Activated CD4-positive, alpha-beta T cell treated with anti-CD3 and anti-CD28 coated beads for 4 hours (primary cell): ENCODE measurements at regions not wholly inside any gene's neighbourhood (a gene's known extent, or its start where the extent isn't known, plus 50 kb on each side); places are given as distances from the start of the nearest gene placed in this dataset.
"Not testable (repeated sequence)": the region's sequence is repeated elsewhere in the genome, so short reads cannot be mapped to it uniquely, and the experiment has no call there.

Source experiments
- DNase-seq, 2 donors: peaks; one replicate each; pipeline ENCODE4 v3.0.0-alpha.2; 2020

GRCh38 chr3:118146658-118147375 is 887.8 kb downstream of the IGSF11 start:
- DNase-seq: no peak

DNA sequence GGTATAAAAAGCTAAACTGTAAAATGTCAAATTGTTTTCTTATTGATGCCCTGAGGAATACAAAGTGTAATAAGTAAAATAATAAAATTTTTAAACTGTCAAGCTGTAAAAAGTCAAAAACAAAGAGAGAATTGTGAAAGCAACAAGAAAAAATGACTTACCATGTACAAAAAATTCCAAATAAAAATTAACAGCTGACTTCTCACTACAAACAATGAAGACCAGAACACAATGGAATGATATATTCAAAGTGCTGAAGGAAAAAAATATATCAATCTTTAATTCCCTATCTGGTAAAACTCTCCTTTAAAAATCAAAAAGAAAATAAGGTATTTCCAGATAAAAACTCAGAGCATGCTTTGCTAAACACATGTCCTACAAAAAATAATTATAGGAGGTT is 883.5 kb downstream of the IGSF11 start:
- no peak for DNase-seq

DNA sequence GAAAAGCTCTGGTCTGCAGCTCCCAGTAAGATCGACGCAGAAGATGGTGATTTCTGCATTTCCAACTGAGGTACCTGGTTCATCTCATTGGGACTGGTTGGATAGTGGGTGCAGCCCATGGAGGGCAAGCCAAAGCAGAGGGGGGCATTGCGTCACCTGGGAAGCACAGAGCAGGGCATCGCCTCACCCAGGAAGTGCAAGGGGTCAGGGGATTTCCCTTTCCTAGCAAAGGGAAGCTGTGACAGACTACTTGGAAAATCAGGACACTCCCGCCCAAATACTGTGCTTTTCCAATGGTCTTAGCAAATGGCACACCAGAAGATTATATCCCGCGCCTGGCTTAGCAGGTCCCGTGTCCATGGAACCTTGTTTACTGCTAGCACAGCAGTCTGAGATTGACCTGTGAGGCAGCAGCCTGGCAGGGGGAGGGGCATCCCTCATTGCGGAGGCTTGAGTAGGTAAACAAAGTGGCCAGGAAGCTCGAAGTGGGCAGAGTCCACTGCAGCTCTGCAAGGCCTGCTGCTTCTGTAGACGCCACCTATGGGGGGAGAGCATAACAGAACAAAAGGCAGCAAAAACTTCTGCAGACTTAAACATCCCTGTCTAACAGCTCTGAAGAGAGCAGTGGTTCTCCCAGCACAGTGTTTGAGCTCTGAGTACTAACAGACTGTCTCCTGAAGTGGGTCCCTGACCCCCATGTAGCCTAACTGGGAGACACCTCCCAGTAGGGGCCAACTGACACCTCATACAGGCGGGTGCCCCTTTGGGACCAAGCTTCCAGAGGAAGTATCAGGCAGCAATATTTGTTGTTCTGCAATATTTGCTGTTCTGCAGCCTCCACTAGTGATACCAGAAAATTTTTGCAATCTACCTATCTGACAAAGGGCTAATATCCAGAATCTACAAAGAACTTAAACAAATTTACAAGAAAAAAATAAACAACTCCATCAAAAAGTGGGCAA is 871.7 kb downstream of the IGSF11 start:
- DNase-seq: not testable (repeated sequence)

- DNase-seq: no peak
These were observed 869.2 kb downstream of the IGSF11 start for GRCh38 chr3:118165413-118165812.

GRCh38 chr3:118167571-118167970 is 867.1 kb downstream of the IGSF11 start:
- DNase-seq: no peak

DNA sequence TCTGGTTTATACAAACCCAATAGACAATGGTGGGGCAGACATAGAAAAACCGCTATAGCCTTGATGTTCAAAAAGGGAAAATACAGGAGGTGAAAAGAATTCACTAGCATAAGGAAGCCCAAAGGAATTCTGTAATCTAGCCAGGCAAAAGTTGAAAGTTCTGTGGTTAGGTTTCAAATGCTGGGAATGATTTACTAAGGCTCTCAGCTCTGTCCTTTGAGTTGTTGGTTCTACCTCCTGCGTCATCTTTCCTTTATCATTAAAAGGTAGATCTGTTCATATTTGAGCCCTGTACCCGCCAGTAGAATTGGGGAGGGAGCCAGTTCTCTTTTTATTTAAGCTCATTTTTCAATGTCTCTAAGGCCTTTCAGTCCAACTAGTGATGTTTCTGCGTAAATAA is 866.5 kb downstream of the IGSF11 start:
- DNase-seq: no peak

DNA sequence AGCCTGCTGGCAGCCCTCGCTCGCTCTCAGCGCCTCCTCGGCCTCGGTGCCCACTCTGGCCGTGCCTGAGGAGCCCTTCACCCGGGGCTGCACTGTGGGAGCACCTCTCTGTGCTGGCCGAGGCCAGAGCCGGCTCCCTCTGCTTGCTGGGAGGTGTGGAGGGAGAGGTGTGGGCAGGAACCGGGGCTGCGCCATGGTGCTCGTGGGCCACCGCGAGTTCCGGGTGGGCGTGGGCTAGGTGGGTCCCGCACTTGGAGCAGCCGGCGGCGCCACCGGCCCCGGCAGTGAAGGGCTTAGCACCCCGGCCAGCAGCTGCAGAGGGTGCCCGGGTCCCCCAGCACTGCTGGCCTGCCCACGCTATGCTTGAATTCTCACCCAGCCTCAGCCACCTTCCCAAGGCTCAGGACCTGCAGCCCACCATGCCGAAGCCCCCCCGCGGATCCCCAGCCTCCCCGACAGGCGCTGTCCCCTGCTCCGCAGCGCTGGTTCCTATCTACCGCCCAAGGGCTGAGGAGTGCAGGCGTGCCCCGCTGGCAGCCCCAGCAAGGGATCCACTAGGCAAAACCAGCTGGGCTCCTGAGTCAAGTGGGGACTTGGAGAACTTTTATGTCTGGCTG is 863.3 kb downstream of the IGSF11 start:
- DNase-seq: no peak

DNA sequence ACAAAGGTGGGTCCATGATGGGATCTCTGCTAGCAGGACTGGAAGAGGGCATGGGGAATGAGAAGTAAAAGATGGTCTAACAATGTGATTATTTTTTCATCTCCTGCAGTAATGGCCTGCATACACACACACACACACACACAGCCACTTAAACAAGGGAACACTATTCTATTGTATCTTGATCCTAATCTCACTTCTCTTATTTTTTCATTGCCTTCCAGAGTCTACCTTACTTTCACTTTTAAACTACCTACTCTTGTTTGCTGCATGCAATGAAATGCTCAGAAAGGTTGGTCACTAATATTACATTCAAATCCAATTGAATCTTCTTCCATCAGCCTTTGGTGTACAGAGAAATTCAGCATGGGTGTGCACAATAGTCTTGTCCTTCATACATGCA is 853.8 kb downstream of the IGSF11 start:
- no peak for DNase-seq

- no peak for DNase-seq
These were observed 853.4 kb downstream of the IGSF11 start for GRCh38 chr3:118181274-118181673.

DNA sequence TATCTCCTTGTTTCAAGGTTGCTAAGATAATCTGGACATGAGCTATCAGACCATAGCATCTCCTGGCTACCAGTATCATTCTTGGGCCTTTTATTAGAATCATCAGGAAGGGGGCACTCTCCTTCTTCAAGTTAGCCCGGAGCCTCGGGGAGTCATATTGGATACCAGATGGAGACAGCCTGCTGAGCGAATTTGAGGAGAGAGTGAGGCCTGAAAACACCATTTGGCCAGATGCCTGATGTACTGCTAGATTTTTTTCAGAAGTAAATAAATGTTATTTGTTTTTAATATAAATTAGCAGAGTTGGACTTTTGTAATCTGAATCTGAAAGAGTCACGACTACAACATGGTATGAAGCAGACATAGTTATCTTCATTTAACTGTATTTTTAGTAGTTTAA is 848.6 kb downstream of the IGSF11 start:
- no peak for DNase-seq

DNA sequence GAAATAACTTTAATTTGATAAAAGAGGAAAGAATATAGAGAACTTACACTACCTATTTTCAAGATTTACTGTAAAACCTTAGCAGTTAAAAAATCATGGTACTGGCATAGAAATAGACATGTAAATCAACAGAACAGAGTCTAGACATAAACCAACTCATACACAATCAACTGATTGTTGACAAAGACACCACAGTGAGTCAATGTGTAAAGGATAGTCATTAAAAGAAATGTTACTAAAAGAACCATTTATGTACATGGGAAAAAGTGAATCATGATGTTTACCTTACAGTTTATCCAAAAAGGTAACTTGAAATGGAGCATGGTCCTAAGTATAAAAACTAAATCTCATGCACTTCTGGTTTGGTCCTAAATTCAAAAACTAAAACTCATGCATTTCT is 847.4 kb downstream of the IGSF11 start:
- no peak for DNase-seq

- no peak for DNase-seq
These were observed 838.5 kb downstream of the IGSF11 start for GRCh38 chr3:118196183-118196582.

- no peak for DNase-seq
These were observed 835.6 kb downstream of the IGSF11 start for GRCh38 chr3:118199044-118199443.

DNA sequence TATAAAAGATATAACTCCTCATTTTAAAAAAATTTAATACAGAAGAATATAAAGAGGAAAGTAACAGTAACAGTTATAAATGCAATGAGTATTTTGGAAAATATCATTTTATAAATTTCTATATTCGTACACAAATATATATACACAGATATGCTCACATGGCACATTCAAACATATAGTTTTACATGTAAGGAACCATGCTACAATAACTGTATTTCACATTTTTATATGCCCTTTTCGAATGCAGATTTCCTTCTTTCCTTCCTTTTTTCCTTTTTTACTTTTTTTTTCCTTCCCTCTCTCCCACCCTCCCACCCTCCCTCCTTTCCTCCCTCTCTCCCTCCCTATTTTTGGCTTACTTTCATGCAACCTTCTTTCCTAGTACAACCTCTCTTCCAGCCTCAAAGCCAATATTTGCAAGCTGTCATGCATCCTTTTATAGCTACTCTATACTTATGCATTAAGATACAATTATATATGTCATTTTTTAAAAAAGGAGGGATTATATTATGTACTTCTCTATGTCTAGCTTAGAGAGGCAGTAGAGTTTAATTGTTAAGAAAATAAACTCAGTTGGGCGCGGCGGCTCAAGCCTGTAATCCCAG is 830.5 kb downstream of the IGSF11 start:
- DNase-seq: no peak

GRCh38 chr3:118207271-118207670 is 827.4 kb downstream of the IGSF11 start:
- DNase-seq: no peak

GRCh38 chr3:118208642-118209041 is 826.0 kb downstream of the IGSF11 start:
- no peak for DNase-seq

DNA sequence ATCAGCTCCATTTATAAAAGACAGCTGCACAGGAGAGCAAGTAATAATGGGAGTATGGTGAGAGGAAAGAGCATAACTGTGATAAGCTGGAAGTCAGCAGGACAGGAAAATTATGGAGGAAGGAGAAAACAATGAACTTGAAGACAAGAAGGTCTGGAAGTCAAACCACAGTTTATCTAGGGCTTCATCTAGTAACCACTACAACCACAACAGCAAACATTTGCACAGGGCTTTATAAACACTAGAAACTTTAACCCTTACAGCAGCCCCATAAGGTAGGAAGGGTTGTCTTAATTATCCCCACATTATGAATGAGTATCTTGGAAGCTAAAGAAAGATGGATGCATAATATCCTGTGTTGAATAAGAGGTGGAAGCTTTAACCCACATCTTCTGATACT is 820.8 kb downstream of the IGSF11 start:
- DNase-seq: no peak

- no peak for DNase-seq
These were observed 808.4 kb downstream of the IGSF11 start for GRCh38 chr3:118226206-118226605.

GRCh38 chr3:118227191-118227590 is 807.5 kb downstream of the IGSF11 start:
- DNase-seq: no peak

GRCh38 chr3:118228151-118228550 is 806.5 kb downstream of the IGSF11 start:
- no peak for DNase-seq

GRCh38 chr3:118229196-118229595 is 805.5 kb downstream of the IGSF11 start:
- no peak for DNase-seq

- DNase-seq: no peak
These were observed 803.1 kb downstream of the IGSF11 start for GRCh38 chr3:118231578-118231977.

DNA sequence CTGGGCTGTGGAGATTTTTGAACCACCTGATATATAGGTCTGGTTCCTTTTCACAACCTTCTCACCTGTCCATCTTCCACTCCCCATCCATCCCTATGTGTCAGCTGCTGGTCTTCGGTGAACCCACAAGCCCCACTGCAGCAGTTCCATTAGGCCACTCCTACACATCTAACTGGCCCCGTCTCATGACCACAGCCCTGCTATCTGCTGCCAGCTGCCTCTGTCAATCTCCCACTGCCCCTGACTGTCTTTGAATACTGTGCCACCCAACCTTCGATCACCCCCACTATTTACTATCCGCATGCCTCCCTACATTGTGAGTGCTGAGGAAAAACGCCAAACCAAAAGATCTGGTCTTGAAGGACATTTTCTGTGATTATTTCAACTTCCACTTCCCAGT is 795.4 kb downstream of the IGSF11 start:
- no peak for DNase-seq
